Prostate gland (tissue), 2 donors: ENCODE measurements at regions not wholly inside any gene's neighbourhood (a gene's known extent, or its start where the extent isn't known, plus 50 kb on each side); places are given as distances from the start of the nearest gene placed in this dataset.

Source experiments
- CTCF ChIP-seq, 4 experiments: fragments of 200-600 bp in 2 of 4; fragments of 450-650 bp in 2 of 4; sonication (generic) in 2 of 4; IDR thresholded peaks; 1 replicate in 3 of 4; 2 replicates in 1 of 4; pipeline ENCODE4 v1.5.1; 2016 to 2019; ENCODE audit warnings: antibody characterized with exemption in 4 of 4, mild to moderate bottlenecking in 2 of 4, moderate library complexity in 2 of 4
- POLR2A ChIP-seq: fragments of 450-650 bp; IDR thresholded peaks from one replicate; pipeline ENCODE4 v1.6.1; 2016; ENCODE audit warnings: antibody characterized with exemption, mild to moderate bottlenecking
- POLR2AphosphoS5 ChIP-seq: sonication (generic); formaldehyde crosslinking; IDR thresholded peaks from one replicate; pipeline ENCODE4 v1.6.1; 2017; ENCODE audit warnings: antibody characterized with exemption

- TF ChIP-seq CTCF (IDR thresholded peaks at IDR 0.05) (no peak), POLR2A (no peak), POLR2AphosphoS5 (no peak)
Measured at GRCh38 chr20:6614836-6615235, 152.7 kb upstream of the BMP2 start.
